Lung (tissue), 11 donors: ENCODE measurements at regions not wholly inside any gene's neighbourhood (a gene's known extent, or its start where the extent isn't known, plus 50 kb on each side); places are given as distances from the start of the nearest gene placed in this dataset.
"Not testable (repeated sequence)": the region's sequence is repeated elsewhere in the genome, so short reads cannot be mapped to it uniquely, and the experiment has no call there.

Experiments used
- ATAC-seq: fragments of 200-7000 bp; cut with Tn5 transposase; one replicate; pipeline ENCODE4 v1.9.1; 2020; ENCODE audit warnings: moderate number of reproducible peaks; ENCODE audit not compliant: insufficient read depth, low FRiP score
- DNase-seq, 3 donors: peaks; one replicate each; pipeline ENCODE4 v3.0.0-alpha.2; 2013 to 2017
- H3K27ac ChIP-seq, 2 donors: one replicate each; pipeline ENCODE4 v1.5.1; 2013; ENCODE audit warnings: mild to moderate bottlenecking in 2 of 2, moderate library complexity in 2 of 2, control low read depth in 1 of 2, inconsistent platforms in 1 of 2, low read depth in 1 of 2, low read length in 1 of 2
- H3K27me3 ChIP-seq, 3 donors: one replicate each; pipeline ENCODE4 v1.5.1; 2013; ENCODE audit warnings: low read length in 2 of 3; ENCODE audit not compliant: control insufficient read depth in 3 of 3, insufficient read depth in 3 of 3
- H3K36me3 ChIP-seq, 4 donors: one replicate each; pipeline ENCODE4 v1.5.1; 2013; ENCODE audit warnings: low read length in 4 of 4, mild to moderate bottlenecking in 1 of 4, moderate library complexity in 1 of 4; ENCODE audit not compliant: control insufficient read depth in 4 of 4, insufficient read depth in 4 of 4
- H3K4me1 ChIP-seq, 5 donors: one replicate each; pipeline ENCODE4 v1.5.1; 2013; ENCODE audit warnings: low read length in 5 of 5, mild to moderate bottlenecking in 2 of 5, moderate library complexity in 1 of 5; ENCODE audit not compliant: control insufficient read depth in 5 of 5, insufficient read depth in 5 of 5
- H3K4me3 ChIP-seq: one replicate; pipeline ENCODE4 v1.5.1; 2013; ENCODE audit warnings: mild to moderate bottlenecking, control low read depth, moderate library complexity
- H3K9ac ChIP-seq, 2 donors: one replicate each; pipeline ENCODE4 v1.5.1; 2013; ENCODE audit warnings: low read length in 2 of 2, control low read depth in 1 of 2; ENCODE audit not compliant: insufficient read depth in 1 of 2
- H3K9me3 ChIP-seq, 4 donors: one replicate each; pipeline ENCODE4 v1.5.1; 2013; ENCODE audit warnings: low read length in 3 of 4, mild to moderate bottlenecking in 1 of 4, moderate library complexity in 1 of 4; ENCODE audit not compliant: control insufficient read depth in 4 of 4, insufficient read depth in 3 of 4
- WGBS, 2 donors: extraction: QIAGEN DNeasy Blood & Tissue Kit; methylation state at CpG; one replicate each; pipeline ENCODE4 v1.1.7; 2013; 5-methylcytosine and 5-hydroxymethylcytosine counted together
- TF ChIP-seq, protein P1 (sequence below): IDR thresholded peaks from 2 replicates; pipeline ENCODE4 v1.5.1; 2012; ENCODE audit warnings: mild to moderate bottlenecking; ENCODE audit errors: control extremely low read depth, extremely low read depth
- donor health status: control.
- donor health status: control.
- donor health status: Bipolar disorder and iron deficiency.
- donor health status: healthy.
- donor health status: DM: yes; HTN: yes; CAD: no.

GRCh38 chr3:6326771-6327170 lies 534.1 kb upstream of the GRM7 start:
- TF ChIP-seq, protein P1, sequence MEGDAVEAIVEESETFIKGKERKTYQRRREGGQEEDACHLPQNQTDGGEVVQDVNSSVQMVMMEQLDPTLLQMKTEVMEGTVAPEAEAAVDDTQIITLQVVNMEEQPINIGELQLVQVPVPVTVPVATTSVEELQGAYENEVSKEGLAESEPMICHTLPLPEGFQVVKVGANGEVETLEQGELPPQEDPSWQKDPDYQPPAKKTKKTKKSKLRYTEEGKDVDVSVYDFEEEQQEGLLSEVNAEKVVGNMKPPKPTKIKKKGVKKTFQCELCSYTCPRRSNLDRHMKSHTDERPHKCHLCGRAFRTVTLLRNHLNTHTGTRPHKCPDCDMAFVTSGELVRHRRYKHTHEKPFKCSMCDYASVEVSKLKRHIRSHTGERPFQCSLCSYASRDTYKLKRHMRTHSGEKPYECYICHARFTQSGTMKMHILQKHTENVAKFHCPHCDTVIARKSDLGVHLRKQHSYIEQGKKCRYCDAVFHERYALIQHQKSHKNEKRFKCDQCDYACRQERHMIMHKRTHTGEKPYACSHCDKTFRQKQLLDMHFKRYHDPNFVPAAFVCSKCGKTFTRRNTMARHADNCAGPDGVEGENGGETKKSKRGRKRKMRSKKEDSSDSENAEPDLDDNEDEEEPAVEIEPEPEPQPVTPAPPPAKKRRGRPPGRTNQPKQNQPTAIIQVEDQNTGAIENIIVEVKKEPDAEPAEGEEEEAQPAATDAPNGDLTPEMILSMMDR: no peak
- Histone ChIP-seq H3K4me1 (no peaks in the 10 kb centered on the region), H3K27ac (no peak overlapping the region), H3K9me3 (peaks cover 0 to 2% (median 0%) of the 10 kb centered on the region in 4 donors), H3K4me3 (no peak overlapping the region), H3K9ac (no peak overlapping the region), H3K27me3 (no peaks in the 10 kb centered on the region), H3K36me3 (no peaks in the 10 kb centered on the region)
- DNase-seq: no peak
- ATAC-seq: no peak
- WGBS, 2 donors: 82 to 83% methylated on average over 6 of the region's 6 CpGs

- not testable (repeated sequence) for H3K27ac ChIP-seq, ATAC-seq, DNase-seq, H3K4me3 ChIP-seq, H3K9ac ChIP-seq, H3K9me3 ChIP-seq, H3K36me3 ChIP-seq, H3K4me1 ChIP-seq, H3K27me3 ChIP-seq
- 89 to 95% methylated on average over 23 to 24 of the region's 24 CpGs for WGBS, 2 donors
Measured at GRCh38 chr3:6340980-6341325, 520.0 kb upstream of the GRM7 start.

- no peak overlapping the region for H3K27ac ChIP-seq
- no peaks in the 10 kb centered on the region for H3K4me1 ChIP-seq
- H3K9ac ChIP-seq: no peak overlapping the region
- H3K27me3 ChIP-seq: no peaks in the 10 kb centered on the region
- H3K36me3 ChIP-seq: no peaks in the 10 kb centered on the region
- ATAC-seq (no peak), DNase-seq (no peak)
- H3K4me3 ChIP-seq: no peak overlapping the region
- 52 to 75% methylated on average over 3 of the region's 3 CpGs for WGBS, 2 donors
- no peaks in the 10 kb centered on the region for H3K9me3 ChIP-seq
- TF ChIP-seq, protein P1: no peak
Measured at GRCh38 chr3:6351752-6352151, 509.2 kb upstream of the GRM7 start.

GRCh38 chr3:6354653-6355052 lies 506.3 kb upstream of the GRM7 start:
- 92 to 98% methylated on average over 1 of the region's 1 CpG for WGBS, 2 donors
- no peak overlapping the region for H3K27ac ChIP-seq
- ATAC-seq: no peak
- no peak for DNase-seq
- no peaks in the 10 kb centered on the region for H3K9me3 ChIP-seq
- no peaks in the 10 kb centered on the region for H3K36me3 ChIP-seq
- no peak overlapping the region for H3K9ac ChIP-seq
- TF ChIP-seq, protein P1: no peak
- H3K4me3 ChIP-seq: no peak overlapping the region
- no peaks in the 10 kb centered on the region for H3K27me3 ChIP-seq
- no peaks in the 10 kb centered on the region for H3K4me1 ChIP-seq
